HG02623 (cell line): ENCODE measurements at regions not wholly inside any gene's neighbourhood (a gene's known extent, or its start where the extent isn't known, plus 50 kb on each side); places are given as distances from the start of the nearest gene placed in this dataset.

ENCODE experiments used
- ATAC-seq: cut with Tn5 transposase; IDR thresholded peaks from one replicate; pipeline ENCODE4 v1.9.1; 2021; ENCODE audit warnings: moderate library complexity; ENCODE audit not compliant: unreplicated experiment

- no peak for ATAC-seq
These were observed 63.1 kb upstream of the SPATS2L start for GRCh38 chr2:200243441-200243840.

- no peak for ATAC-seq
These were observed 62.4 kb upstream of the SPATS2L start for GRCh38 chr2:200244111-200244510.

GRCh38 chr2:200247494-200247893, 59.0 kb upstream of the SPATS2L start:
- ATAC-seq, result no peak

GRCh38 chr2:200252265-200253067, 54.0 kb upstream of the SPATS2L start:
- ATAC-seq, result no peak

- ATAC-seq, result no peak
These were observed 52.9 kb upstream of the SPATS2L start for GRCh38 chr2:200253639-200254038.

- ATAC-seq, result no peak
These were observed 51.7 kb upstream of the SPATS2L start for GRCh38 chr2:200254773-200255172.

GRCh38 chr2:200255549-200255948, 50.9 kb upstream of the SPATS2L start:
- ATAC-seq, result no peak
